HG03108 (cell line): ENCODE measurements at regions not wholly inside any gene's neighbourhood (a gene's known extent, or its start where the extent isn't known, plus 50 kb on each side); places are given as distances from the start of the nearest gene placed in this dataset.

Source experiments
- ATAC-seq: cut with Tn5 transposase; IDR thresholded peaks from one replicate; pipeline ENCODE4 v1.9.1; 2021; ENCODE audit warnings: moderate library complexity; ENCODE audit not compliant: unreplicated experiment

DNA sequence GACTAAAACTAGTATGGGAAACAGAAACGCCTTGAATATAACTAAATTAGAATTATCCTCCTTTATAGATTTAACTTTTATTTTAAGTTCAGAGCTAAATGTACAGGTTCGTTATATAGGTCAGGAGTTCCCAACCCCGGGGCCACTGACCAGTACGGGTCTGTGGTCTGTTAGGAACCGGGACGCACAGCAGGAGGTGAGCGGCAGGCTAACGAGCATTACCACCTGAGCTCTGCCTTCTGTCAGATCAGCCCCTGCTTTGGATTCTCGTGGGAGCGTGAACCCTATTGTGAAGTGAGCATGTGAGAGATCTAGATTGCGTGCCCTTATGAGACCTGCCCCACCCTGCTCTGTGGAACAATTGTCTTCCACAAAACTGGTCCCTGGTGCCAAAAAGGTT is 51.0 kb downstream of the FAT4 start:
- no peak for ATAC-seq

DNA sequence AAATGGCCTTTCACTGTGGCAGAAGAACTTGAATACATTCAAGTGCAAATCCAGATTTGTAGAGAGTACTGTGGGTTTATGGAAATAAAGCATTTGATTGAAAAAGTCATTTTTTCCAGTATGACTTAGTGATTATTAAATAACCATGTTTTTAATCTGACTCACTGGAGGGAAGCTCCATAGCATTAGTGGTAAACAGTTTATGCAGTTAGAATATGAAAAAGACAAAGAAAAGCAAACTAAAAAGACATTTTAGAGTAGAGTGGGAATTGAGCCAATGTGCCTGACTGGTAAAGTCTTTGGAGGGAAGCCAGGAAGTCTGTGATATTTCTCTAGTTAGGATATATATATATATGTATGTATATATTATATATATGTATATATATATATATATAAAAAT is 53.4 kb downstream of the FAT4 start:
- ATAC-seq = no peak

DNA sequence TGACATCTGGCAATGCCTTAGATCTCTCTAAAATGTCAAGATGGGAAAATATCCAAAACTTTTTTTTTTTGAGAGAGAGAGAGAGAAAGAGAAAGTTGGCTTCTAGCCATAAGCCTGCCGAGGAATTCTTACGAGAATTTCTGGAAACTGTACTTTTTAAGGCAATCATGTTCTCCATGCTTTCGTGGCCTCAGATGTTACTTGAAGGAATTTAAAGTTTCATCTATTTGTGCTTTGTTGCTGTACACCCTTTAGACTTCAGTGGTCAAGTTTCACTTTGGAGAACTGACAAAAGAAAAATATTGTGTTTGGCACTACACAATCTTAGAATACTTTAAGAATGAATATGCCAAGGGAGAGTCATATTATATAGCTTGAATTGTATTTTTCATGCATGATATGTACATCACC is 53.9 kb downstream of the FAT4 start:
- ATAC-seq = no peak

DNA sequence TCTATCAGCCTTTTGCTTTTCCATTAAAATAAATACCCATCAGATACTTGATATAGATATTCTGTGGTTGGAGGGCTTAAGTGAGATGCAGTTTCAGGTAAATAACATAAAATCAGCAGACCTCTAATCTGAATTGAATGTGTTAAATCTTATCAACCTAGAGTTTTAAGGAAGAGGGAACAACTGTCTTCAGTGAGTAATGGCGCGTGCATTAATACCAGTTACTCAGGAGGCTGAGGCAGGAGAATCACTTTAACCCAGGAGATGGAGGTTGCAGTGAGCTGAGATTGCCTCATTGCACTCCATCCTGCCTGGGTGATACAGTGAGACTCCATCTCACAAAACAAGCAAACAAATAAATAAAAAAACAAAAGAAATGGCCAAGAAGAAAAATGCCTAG is 54.3 kb downstream of the FAT4 start:
- ATAC-seq = no peak

DNA sequence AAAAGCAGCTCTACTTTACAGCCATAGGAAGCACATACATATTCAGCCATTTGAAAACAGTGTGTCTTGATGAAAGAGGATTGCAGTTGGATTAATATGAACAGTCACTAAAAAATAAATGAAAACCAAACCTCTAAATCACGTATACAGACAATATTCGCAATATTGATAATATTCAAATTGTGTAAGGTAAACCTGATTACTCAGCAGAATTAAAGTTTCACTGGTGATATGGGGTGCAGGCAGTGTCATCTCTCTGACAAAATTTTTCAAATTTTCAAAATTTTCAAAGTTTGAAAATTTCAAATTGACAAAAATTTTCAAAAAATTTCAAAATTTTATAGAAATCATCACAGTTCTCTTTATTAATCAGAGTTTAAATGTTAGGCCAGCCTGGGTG is 55.7 kb downstream of the FAT4 start:
- no peak for ATAC-seq

DNA sequence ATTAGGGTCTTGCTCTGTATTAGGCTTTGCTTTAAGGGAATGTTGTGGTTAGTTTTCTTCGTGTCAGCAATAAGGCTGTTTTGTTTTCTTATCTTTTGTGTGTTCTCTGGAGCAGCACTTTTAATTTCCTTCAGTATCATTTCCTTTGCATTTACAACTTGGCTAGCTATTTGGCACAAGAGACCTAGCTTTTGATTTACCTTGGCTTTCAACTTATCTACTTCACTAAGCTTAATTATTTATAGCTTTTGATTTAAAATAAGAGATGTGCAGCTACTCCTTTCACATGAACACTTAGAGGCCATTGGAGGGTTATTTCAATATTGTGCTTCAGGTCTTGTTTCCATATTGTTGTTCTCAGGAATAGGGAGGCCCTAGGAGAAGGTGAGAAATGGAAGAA is 68.2 kb downstream of the FAT4 start:
- no peak for ATAC-seq

DNA sequence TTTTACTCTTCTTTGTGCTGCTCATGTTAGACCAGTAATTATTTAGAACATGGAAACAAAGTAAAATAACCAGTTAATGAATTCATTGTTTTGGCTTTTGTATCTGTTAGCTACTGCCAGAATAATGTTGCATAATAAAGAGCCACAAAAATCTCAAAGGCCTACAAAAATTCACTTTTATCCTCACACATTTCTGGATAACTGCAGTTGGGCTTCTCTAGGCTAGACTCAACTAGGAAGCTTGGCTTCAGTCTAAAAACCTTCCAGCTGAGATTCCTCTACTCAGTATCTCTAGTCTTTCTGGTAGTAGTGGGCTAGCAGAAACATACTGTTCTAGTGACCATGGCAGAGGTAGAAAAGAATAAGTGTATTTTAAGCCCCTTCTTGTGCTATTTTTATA is 73.0 kb downstream of the FAT4 start:
- ATAC-seq = no peak

DNA sequence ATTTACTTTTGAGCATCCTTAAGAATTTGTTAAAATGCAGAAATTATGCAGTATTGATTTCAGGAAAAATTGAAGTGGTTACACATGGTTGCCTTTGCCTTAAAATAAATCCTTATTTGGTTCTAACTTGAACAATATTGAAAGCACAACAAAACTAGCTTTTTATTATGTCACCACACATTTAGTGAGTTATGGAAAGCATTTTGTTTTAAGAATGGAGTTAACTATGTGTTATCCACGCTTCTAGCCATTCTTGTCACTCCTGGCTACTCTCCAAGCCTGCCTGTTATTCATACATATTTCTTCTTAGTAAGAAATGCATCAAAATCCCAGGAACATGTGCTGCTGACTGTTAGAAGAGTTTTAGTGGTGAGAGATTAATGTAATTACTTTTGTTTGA is 73.9 kb downstream of the FAT4 start:
- ATAC-seq = no peak

DNA sequence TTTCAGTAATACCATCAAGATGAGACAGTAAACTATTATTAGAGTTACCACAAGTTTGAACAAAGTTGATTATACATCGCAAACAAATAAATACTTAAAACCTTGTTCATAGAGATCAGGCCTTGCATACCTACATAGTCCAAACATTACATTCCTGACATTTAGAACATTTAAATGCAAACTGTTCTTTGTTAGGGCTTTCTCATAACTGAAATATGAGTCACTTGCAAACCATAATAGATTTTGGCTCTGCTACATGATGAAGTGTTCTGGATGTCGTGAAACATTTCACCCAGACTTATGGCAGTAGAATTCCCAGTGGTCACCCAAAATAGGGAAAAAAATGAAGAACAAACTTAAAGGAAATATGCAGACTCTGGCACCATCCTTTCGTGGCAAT is 75.0 kb downstream of the FAT4 start:
- ATAC-seq = no peak

DNA sequence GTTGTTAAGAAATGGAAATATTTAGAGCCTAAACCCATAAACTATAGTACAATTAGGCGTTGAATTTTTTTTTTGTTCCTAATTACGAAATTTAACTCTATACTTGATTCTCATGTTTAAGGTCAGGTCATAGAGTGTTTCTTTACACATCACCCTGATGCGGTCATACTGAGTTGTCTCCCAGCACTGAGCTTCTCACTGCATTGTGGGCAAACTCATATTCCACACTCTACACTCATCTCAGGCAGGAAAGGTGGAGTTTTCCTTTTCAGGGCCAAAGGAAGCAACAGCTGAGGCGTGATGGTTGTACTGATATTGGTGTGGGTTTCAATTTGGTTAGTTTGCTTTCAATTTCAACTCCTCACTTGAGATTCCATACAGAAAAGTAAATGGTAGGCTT is 75.4 kb downstream of the FAT4 start:
- ATAC-seq = no peak

DNA sequence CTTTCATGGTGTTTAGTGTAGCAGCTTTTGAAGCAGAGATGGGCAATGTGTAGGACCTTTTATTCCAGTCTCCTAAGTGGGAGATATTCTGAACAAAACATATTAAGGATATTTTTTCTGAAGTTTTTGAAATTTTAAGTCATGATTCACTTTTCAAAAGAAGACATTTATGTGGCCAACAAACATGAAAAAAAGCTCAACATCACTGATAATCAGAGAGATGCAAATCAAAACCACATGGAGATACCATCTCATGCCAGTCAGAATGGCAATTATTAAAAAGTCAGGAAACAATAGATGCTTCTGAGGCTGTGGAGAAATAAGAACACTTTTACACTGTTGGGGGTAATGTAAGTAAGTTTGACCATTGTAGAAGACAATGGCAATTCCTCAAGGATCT is 76.0 kb downstream of the FAT4 start:
- no peak for ATAC-seq

DNA sequence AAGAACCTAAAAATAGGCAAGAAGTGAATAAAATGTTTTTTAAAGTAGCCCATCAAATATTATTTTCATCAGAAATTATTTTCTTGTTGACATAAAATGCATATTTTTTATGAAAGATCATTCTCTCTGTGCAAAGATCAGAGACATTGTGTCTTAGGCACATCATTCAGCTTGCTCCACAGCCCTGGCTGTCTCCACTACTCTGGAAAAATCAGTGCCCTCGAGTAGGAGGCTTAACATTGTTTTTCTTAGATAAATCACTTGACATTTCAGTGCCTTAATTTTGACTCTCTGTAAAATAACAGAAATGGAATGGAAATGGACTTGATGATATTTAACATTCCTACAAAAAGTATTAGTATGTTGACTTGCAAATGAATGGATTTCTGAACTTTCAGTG is 77.9 kb downstream of the FAT4 start:
- no peak for ATAC-seq

DNA sequence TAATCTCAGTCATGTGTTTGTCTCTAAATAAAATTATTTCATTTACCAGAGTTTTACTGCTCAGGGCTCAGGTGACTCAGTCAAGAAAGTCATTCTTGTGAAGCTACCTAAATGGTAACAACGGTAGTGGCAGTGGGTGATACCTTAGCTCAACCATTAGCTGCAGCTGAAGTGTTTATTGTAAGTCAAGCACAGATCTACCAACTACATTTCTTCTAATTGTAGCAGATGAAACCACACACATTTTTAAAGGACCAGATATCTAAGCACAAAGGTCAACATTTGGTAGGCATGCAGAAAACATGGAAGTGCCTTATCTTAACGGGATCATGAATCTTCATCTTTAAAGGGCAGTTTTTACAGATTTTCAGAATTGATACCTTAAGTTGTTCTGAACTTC is 79.1 kb downstream of the FAT4 start:
- no peak for ATAC-seq

DNA sequence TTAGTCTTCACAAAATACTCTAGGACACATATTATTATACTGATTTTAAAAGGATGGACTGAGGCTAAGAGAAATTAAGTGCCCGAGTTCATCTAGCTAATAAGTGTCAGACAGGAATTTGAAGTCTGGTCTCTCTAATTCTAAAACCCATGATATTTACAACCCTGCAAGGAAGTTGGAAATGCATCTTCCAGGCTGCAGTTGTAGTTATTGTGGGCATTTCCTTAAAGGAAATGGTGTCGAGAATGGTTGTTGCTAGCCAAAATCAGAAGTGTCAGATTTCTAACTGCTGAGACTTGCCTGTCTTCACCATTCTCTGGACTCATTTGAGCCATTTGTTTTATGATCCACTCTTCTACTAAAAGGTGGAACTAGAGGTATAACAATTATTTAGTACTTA is 82.5 kb downstream of the FAT4 start:
- ATAC-seq = no peak

DNA sequence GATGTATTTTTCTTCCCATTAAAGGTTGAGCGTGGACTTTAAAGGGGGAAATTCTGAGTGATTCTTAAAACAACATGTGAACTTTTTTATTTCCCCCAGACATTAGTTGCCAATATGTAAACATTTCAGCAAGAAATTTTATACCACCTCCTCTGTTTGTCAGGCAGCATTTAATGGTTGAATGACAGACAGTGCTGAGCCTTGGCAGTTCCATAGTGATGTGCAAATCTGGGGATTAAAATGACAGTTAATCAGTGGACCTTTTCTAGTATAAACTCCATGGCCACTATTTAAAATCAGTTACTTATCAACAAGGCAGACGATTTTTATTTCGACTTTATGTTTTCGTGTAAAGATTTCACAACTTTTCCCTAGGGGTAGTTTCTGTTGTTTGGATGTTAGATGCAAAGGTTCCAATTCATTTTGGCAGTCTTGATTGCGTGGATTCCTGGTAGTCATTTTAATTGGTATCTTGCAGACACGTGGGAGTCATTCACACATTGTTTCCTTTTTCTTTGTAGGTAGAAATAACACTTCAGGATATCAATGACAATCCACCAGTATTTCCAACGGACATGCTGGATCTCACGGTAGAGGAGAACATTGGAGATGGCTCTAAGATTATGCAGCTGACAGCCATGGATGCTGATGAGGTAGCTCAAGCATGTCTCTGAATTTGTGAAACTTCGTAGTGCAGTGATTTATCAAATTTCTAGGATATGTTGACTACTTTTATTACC is 83.7 kb downstream of the FAT4 start:
- no peak for ATAC-seq

DNA sequence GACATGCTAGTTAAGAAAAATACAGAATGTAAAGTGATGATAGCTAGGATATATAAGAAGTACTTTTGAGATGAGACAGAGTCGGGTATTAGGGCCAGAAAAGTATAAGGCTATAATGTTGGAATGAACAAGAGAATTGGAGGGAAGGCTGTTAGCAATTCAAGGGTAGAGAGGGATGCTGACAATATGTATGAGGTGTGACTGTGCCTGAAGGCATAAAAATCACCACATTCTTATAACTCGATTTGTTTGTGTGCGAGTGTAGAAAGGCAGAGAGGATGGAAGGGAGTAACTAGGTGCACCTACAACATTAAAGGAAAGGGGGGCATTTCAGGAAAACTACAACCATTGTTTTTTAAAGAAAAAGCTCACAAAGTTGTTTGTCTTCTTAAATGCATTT is 86.0 kb downstream of the FAT4 start:
- no peak for ATAC-seq

DNA sequence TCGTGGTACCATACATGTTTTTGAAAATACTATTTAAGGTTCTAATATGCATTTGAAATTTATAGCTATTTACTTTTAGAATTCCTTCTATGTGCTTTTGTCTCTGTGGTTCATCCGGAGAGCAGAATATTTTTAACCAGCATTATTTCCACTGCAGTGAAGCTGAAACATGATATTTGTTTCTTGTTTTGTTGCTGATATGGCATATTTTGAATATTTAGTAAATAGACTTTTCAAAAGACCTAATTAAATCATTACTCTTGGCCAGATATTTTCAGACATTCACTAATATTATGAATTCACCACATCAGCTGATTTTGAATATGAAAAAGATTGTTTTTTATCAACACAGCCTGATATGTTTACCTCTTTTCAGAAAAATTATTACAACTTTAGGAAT is 87.0 kb downstream of the FAT4 start:
- no peak for ATAC-seq

DNA sequence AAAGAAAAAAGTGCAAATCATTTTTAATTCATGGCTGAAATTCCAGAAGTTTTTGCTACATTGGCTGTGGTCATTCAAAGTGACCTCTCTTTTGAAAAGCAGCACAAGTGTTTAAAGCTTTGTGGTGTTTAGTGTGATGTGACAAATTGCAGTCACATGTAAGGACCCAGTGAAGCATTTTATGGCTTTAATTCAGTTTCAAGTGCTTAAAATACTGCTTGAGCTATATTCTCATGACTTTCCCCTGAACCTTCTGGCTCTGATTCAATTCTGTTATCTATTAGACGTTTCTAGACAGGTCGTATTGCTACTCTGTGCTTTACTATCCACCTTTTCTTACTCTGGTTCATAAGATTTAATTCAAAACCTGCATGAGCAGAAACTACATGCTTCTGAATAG is 105.8 kb downstream of the FAT4 start:
- no peak for ATAC-seq

DNA sequence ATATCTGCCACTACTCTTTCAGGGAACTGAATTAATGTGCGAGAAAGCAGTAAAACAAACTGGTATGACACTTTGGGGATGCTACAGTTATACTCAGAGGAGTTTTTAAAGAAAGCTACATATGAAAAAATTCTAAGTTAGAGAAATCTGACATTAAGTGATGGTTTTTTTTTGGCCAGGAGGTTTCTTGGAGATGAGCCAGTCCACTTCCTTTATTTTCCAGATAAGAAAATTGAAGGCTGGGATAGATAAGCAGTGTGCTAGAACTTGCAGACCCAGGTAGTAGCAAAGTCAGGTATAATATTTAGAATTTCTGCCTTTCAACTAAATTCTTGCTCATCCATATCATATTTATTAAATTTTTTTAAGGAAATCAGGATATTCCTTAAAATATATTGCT is 106.8 kb downstream of the FAT4 start:
- ATAC-seq = no peak

DNA sequence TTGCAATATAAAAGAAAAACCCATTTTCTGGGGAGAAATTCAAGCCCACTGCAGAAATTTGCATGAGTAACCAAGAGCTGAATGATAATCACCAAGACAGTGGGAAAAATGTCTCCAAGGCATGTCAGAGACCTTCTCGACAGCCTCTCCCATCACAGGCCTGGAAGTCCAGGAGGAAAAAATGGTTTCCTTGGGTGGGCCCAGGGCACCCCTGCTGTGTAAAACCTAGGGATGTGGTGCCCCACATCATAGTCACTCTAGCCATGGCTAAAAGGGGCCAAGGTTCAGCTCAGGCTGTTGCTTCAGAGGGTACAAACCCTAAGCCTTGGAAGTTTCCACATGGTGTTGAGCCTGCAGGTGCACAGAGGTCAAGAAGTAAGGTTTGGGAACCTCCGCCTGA is 108.4 kb downstream of the FAT4 start:
- no peak for ATAC-seq

DNA sequence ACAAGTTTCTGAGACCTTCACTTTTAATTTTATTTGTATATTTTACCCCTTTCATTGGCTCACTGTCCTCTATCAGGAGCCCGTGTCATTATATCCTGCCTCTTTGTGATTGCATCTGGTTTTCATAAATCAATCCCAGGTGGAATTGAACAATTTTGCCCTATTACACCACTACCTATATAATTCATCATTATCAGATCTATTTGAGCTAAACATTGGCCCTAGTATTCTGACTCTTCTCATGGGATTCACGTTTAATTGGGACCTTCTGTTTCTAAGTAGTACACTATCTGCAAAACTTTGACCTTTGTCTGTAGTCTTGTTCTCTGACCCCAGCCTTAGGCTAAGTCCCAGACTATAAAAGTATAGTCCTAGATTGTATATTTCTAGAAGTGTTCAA is 114.1 kb downstream of the FAT4 start:
- ATAC-seq = no peak

DNA sequence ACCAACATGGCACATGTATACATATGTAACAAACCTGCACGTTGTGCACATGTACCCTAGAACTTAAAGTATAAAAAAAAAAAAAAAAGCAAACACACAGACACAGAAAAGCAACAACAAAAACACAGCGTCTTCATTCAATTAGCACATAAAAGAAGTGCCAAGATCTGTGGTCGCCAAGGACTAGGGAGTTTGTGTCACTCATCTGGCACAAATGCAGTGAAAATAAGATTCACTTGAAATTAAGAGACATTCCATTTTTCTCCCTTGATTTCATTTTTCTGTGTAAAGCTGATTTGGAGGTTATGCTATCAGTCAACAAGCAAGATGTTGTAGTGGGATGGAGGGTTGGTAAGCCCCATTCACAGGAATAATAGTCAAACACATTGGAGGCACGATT is 115.3 kb downstream of the FAT4 start:
- no peak for ATAC-seq

DNA sequence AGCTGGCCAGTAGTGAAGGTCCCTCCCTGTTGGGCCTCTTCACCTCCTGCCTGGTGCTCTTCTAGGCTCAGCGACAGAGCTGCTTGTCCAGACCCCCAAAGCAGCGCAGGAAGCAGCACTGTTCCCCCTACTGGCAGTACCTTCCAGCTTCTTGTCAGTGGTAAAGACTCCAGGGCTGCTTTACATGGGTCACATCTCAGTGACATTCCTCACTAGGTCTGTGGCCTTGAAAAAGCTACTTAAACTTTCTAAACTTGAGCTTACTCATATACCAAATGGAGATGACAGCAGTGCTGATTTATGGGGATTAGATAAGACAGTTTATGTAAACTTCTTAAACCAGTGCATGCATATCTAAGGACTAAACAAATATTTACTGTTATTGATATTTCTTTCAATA is 117.3 kb downstream of the FAT4 start:
- no peak for ATAC-seq

DNA sequence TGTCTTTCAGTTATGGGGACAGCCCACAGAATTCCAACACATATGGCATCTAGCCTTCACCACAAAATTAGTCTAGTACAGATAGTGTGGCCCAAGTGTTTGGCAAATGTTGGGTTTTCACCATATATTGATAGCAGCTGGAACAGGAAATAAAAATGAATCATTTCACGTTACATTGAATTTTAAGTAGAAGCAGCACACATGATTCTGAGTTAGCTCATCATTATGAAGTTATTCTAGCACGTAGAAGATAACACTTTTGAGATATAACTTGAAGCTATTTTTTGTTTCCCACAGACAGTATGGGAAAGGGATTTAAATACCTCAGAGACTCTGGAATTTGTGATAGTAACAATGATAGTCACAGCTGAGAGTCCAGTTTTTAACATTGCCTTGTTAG is 118.7 kb downstream of the FAT4 start:
- ATAC-seq = no peak
